HUDEP-2 (cell line): ENCODE measurements at regions not wholly inside any gene's neighbourhood (a gene's known extent, or its start where the extent isn't known, plus 50 kb on each side); places are given as distances from the start of the nearest gene placed in this dataset.
"Not testable (repeated sequence)": the region's sequence is repeated elsewhere in the genome, so short reads cannot be mapped to it uniquely, and the experiment has no call there.

Source experiments
- DNase-seq, 76 experiments: peaks; one replicate each; lab custom pipeline; 2025; ENCODE audit not compliant: unreplicated experiment in 76 of 76; lab: John Stamatoyannopoulos, UW

DNA sequence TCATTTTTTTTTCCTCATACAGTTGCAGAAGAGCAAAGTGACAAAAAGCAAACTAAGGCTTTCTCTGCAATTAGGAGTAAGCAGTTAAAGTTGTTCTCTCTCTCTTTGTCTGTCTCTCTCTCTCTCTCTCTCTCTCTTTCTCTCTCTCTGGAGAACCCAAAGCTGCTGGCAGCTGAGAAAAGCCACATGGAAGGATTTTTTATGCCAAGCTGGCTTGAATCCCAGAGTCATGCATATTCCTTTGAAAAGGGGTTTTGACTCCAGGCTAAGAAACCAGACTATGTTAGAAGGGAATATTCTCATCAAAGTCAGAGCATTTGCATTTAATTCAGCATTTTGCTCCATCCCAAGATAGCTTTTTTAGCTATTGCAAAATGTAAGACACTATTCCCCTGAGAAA, 1114.2 kb upstream of the GOT2 start:
- DNase-seq: no peak

DNA sequence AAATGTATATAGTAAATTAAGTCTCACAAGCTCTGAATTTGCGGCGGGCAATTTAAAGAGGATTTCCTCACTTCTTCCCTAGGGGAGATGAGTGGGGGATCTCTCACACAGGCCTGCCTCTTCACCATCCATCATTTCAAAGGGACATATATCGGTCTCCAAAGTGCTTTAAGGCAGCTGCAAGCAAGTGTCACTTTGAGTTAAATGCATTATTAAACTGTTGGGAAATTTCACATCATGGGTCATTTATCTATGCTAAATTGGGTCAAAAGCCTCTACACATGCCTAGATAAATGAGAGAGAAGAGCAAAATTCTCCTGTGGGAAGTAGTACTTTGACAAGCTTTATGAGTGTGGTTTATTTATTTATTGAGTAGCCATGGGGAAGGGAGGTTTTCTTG, 1106.1 kb upstream of the GOT2 start:
- no peak for DNase-seq

DNA sequence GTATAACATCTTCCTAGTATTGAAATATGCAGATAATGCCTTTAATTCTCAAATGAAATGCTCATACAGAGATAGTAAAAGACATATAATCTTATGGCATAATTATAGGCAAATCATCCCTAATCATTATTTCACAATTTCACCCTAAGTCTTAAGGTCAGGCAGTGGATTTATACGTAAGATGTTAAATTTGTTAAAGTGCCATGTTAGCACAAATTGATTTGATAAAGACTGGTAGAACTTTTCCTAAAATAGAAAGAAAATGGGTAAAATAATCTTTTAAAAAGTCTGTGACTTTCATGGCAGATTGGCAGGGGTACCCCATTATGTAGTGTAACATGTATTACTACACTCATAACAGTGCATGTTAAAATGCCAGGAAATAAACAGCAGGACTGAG, 1092.7 kb upstream of the GOT2 start:
- DNase-seq: no peak

DNA sequence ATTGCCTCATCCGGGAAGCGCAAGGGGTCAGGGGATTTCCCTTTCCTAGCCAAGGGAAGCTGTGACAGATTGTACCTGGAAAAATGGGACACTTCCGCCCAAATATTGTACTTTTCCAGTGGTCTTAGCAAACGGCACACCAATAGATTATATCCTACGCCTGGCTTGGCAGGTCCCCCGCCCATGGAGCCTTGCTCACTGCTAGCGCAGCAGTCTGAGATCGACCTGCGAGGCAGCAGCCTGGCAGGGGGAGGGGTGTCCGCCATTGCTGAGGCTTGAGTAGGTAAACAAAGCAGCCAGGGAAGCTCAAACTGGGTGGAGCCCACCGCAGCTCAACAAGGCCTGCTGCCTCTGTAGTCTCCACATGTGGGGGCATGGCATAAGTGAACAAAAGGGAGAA, 1075.4 kb upstream of the GOT2 start:
- not testable (repeated sequence) for DNase-seq

GRCh38 chr16:59783191-59783590, 1049.1 kb upstream of the GOT2 start:
- DNase-seq: no peak

DNA sequence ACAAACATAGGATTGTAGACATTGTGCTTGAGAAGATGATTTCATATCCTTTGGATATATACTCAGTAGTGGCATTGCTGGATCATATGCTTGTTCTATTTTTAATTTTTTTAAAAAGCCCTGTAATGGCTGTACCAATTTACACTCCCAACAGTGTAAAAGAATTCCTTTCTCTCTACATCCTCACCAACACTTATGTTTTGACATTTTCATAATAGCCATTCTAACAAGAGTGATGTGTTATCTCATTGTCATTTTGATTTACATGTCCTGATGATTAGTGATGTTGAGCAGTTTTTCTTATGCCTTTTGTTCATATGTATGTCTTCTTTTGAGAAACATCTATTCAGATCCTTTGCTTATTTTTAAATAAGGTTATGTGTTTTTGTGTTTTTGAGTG, 1039.2 kb upstream of the GOT2 start:
- DNase-seq: no peak

- no peak for DNase-seq
Measured at GRCh38 chr16:59759296-59759695, 1025.2 kb upstream of the GOT2 start.

- DNase-seq: no peak
Measured at GRCh38 chr16:59758848-59759247, 1024.7 kb upstream of the GOT2 start.

GRCh38 chr16:59754854-59755253, 1020.7 kb upstream of the GOT2 start:
- DNase-seq: no peak

DNA sequence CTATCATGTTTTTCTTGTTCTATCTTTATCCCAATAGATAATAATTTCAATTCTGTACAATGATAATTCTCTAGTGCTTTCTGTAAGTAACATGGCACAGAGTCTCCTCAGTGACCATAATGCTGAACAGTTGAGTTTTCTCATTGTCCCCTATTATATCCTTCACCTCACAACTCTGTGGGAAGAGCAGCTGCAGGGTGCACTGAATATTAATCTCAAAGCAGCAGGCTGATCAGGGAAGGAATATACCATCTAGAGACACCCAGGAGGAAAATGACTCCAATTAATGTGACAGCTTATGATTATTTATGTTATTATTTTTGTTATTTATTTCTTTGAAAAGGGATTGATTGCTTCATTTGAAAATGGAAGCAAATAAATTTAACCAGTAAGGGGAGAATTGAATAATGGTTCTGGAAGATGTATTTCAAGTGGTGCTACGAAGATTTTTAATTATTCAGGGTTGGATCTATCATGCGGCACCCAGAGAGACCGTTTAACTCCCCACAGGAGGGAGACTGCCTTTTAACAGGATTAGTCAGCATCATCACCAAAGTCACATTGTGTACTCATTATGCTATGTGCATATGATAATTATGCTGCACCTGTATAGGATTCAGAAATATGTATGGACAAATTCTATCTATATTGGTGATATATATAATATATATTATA, 1015.7 kb upstream of the GOT2 start:
- no peak for DNase-seq

DNA sequence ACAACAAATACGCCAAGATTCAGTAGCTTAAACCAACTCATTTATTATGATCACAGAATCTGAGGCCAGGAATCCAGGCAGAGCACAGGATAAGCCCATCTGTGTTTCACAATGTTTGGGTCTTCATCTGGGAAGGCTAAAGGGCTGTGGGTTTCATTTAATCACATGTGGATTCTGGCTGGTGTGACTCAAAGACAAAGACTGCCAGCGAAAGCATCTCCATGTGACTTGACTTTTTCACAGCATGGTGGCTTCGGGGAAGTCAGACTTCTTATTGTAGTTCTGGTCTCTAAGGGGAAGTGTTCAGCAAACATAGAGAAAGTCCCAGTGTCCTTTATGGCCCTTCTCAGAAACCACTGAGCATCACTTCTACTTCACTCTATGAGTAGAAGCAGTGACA, 1014.4 kb upstream of the GOT2 start:
- no peak for DNase-seq

- no peak for DNase-seq
Measured at GRCh38 chr16:59743504-59743903, 1009.4 kb upstream of the GOT2 start.

DNA sequence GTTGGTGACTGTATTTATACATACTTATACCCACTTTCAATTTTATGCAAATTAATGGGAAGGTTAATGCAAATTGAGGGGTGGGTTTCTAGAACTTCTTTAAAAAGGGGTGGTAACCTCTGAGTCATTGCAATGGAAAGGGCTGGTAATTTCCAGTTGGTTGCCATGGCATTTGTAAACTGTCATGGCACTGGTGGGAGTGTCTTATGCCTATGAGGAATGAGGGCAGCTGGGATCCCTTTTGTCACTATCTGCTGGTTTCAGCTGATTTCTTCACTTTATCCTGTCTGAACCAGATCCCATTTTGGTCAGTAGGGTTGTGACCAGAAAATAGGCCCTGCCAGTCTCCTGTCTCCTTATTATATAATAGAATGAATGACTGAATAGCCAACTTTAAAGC, 1006.7 kb upstream of the GOT2 start:
- DNase-seq: peak in 1 of 76 experiments; percentile 4

- DNase-seq: no peak
Measured at GRCh38 chr16:59737274-59737673, 1003.2 kb upstream of the GOT2 start.

DNA sequence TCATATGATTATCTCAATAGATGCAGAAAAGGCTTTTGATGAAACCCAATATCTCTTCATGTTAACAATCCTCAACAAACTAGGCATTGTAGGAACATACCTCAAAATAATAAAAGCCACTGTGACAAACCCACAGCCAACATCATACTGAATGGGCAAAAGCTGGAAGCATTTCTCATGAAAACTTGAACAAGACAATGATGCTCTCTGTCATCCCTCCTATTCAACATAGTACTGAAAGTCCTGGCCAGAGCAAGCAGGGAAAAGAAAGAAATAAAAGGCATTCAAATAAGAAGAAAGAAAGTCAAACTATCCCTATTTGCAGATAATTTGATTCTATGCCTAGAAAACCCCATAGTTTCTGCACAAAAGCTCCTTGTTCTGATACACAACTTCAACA, 999.2 kb upstream of the GOT2 start:
- DNase-seq: no peak

DNA sequence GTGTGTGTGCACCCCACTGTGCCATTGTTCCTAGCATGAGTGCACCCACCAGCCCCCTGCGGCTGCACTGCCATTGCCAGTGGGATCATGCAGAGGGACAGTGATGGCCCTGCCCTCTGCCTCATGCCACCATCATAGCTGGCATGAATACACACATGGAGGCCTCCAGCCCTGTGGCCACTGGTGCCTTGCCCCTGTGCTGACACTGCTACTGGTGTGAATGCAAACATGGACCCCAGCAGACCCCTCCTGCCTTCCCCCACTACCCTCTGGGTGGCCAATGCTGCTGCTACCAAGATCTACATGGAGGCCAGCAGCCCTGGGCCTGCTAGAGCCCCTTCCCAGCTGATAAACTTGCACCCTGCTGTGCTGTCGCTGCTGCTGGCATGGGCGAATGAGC, 995.5 kb upstream of the GOT2 start:
- no peak for DNase-seq

DNA sequence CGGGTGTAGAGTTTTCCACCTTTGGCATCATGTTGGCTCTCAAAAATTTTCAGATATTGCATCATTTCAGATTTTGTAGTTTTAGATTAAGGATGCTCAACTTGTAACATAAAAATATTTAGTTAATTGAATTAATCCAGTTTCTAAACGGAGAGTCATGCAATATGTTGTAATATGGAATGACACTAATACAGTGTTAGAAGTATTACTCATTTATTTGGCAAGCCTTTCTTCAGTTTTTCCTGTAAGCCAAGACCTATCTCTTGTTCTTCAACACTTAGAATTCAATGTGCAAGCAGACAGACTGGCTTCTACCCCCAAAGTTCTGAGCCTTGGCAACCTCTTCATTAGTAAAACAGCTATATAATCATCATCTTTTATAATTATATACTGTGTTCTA, 985.0 kb upstream of the GOT2 start:
- no peak for DNase-seq

DNA sequence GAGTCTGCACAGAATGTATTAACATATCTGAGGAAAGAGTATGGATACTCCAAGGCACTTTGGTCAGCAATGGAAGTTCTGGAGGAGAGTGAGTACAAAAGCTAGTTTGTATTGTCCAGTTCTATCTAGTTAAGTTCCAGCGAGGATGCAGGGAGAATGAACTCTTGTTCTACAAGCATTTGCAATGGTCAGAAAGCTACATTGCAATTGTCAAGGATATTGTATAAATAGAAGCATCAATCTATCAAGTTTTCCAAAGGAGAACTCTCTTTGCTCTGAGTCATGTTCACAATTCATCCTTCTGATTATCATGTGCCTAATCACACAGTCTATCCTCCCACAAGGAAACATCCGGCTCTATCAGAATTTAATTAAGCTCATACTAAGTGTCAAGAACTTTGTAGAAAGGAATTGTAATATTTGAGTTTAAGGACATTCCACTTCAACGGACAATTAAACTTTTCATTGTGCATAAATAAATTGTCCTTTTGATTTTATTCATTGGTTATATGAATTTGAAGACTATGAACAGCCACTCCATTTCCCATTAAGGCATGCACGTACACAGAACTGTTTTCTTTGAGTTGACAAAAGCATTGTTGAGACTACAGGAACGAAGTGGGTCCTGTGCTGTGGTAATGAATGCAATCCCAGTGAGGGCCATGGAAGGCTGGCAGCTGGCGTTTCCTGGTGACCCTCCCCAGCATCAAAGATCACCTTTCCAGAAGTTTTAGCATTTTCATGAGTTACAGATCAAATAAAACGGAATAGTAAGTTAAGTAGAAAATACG, 973.5 kb upstream of the GOT2 start:
- DNase-seq: no peak

DNA sequence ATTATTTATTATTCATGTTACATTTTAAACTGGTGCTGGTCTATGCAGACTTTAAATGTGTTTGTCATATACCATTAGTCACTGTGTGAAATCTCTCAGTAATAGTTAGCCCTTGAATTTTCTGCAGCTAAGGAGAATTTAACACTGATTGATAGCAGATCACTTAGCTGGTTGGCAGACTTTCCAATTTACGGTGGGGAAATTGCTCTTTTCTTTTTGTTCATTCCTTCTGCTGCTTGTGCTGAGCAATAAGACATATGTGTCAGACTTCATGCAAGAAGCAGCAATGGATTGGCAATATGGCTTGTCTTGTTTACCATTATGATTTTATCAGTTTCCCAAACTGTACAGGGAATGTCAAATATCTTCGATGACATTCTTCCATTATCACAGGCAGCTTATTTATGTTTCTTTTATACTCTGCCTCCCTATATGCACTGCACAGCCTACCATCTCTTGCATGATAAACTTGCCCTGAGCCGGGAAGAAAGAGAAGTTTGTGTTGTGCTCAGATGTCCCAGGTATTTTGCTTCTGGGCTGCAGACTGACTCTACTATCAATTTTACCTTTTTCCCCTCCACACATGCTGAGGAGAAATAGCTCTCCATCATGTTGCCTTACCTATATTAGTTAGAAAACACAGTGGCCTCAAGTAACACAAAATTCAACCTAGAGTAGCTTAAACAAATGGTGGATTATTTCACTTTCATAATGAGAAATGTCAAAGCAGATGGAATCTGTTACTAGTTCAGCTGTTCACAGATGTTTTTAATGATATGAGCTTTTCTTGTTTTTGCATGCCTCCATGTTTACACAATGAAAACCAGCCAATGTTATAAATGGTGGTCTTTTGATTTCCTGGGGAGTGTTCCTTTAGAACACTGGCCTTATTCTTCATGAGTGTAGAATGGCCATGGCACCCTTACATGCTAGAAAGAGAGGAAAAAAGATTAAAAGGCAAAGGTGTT, 968.1 kb upstream of the GOT2 start:
- DNase-seq: no peak

DNA sequence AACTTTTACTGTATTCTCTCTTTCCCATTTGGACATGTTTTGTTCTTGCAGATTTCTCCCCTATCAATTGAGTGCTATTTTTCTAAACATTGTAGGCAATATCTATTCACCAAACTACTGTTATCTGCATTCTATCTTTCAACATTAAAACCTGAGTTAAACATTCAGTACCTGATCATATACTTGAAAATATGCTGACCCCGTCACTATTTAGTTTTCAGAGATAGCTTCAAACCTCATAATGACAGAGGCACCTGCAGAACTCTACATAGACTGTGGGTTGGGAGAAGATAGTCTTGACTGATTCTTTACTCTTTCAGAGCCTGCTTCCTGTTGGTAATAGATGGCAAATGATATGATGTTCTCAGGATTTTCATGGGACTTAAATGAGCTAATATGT, 965.7 kb upstream of the GOT2 start:
- DNase-seq: no peak

- DNase-seq: no peak
Measured at GRCh38 chr16:59698346-59699020, 964.4 kb upstream of the GOT2 start.
